Esophagus mucosa (tissue), 1 donor: ENCODE measurements at regions not wholly inside any gene's neighbourhood (a gene's known extent, or its start where the extent isn't known, plus 50 kb on each side); places are given as distances from the start of the nearest gene placed in this dataset.

Experiments
- ATAC-seq: fragments of 200-7000 bp; cut with Tn5 transposase; one replicate; pipeline ENCODE4 v1.9.1; 2020
- donor health status: DM: yes; HTN: yes; CAD: no.

- no peak for ATAC-seq
These were observed 52.5 kb upstream of the VOPP1 start for GRCh38 chr7:55624813-55625212.

DNA sequence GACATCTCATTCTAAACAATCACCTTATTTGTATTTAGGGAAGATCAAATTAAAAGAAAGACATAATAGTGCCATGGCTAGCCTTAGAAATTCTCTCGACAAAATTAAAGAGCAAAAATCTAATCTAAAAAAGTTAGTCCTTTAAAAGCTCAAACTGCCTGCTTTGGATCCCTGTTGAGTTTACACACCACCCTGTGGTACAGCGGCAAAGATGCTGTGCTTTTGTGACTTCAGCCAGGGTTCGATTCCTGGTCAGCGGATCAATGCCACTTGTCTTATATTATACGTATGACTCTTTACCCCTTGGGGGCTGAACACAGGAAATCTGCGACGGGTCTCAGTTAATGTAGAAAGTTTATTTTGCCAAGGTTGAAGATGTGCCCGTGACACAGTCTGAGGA, 51.3 kb upstream of the VOPP1 start:
- no peak for ATAC-seq

DNA sequence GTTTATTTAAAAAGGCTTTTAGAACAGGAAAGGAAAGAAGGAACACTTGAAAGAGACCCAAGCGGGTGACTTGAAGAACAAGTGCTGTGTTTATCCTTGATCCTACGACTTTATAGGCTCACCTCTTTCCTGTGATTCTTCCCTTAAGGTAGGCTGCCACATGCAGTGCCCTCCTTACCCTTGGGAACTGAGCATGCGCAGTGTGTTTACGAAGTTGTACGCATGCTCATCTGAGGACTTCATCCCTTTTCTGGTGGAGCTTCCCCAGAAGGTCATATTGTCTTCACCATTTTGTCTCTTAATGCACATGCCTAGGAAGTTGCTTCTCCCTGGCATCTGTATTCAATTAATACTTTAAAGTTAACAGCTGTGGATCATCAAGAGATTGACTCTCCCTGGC, 49.9 kb upstream of the VOPP1 start:
- ATAC-seq = no peak
